Astrocyte (in vitro differentiated cells and primary cell): ENCODE measurements at regions not wholly inside any gene's neighbourhood (a gene's known extent, or its start where the extent isn't known, plus 50 kb on each side); places are given as distances from the start of the nearest gene placed in this dataset.

ENCODE experiments used
- DNase-seq: peaks from one replicate; pipeline ENCODE4 v3.0.0-alpha.2; 2010; ENCODE audit warnings: low read depth
- FAIRE-seq: peaks from 2 replicates; lab custom pipeline; 2011; peaks lifted over from hg19 to GRCh38; lab: Jason Lieb, UNC
- H2AFZ ChIP-seq: 2 replicates; pipeline ENCODE4 v1.6.0; 2012; ENCODE audit warnings: low read depth, low read length, inconsistent platforms
- H3K27ac ChIP-seq: 2 replicates; pipeline ENCODE4 v1.5.1; 2011; ENCODE audit warnings: low read depth, low read length, inconsistent platforms
- H3K27me3 ChIP-seq: 2 replicates; pipeline ENCODE4 v1.6.0; 2011; ENCODE audit warnings: low read length, inconsistent platforms; ENCODE audit not compliant: insufficient read depth
- H3K36me3 ChIP-seq: 2 replicates; pipeline ENCODE4 v1.5.1; 2011; ENCODE audit warnings: low read length, inconsistent platforms; ENCODE audit not compliant: insufficient read depth
- H3K4me1 ChIP-seq: 2 replicates; pipeline ENCODE4 v1.5.1; 2011; ENCODE audit warnings: low read length, inconsistent platforms; ENCODE audit not compliant: insufficient read depth
- H3K4me2 ChIP-seq: 2 replicates; pipeline ENCODE4 v1.6.0; 2012; ENCODE audit warnings: low read length, inconsistent platforms
- H3K4me3 ChIP-seq: 2 replicates; pipeline ENCODE4 v1.5.1; 2011; ENCODE audit warnings: low read depth, mild to moderate bottlenecking, low read length, inconsistent platforms; ENCODE audit not compliant: insufficient read depth
- H3K79me2 ChIP-seq: 2 replicates; pipeline ENCODE4 v1.6.0; 2012; ENCODE audit warnings: mild to moderate bottlenecking, low read length, inconsistent platforms; ENCODE audit not compliant: insufficient read depth
- H3K9ac ChIP-seq: 2 replicates; pipeline ENCODE4 v1.6.0; 2012; ENCODE audit warnings: mild to moderate bottlenecking, low read length, inconsistent platforms
- H3K9me3 ChIP-seq: 2 replicates; pipeline ENCODE4 v1.5.1; 2012; ENCODE audit warnings: low read depth, mild to moderate bottlenecking, low read length, inconsistent platforms; ENCODE audit not compliant: insufficient read depth
- H4K20me1 ChIP-seq: 2 replicates; pipeline ENCODE4 v1.6.0; 2012; ENCODE audit warnings: low read length, inconsistent platforms; ENCODE audit not compliant: insufficient read depth
- H3K27ac Mint-ChIP-seq: one replicate; pipeline ENCODE4 v1.8.0; 2021; ENCODE audit warnings: mild to moderate bottlenecking, mixed read lengths; ENCODE audit not compliant: unreplicated experiment
- H3K27me3 Mint-ChIP-seq: one replicate; pipeline ENCODE4 v1.8.0; 2021; ENCODE audit warnings: low read depth, mixed read lengths; ENCODE audit not compliant: unreplicated experiment
- H3K36me3 Mint-ChIP-seq: one replicate; pipeline ENCODE4 v1.8.0; 2021; ENCODE audit warnings: low read depth, mixed read lengths; ENCODE audit not compliant: unreplicated experiment
- H3K4me1 Mint-ChIP-seq: one replicate; pipeline ENCODE4 v1.8.0; 2021; ENCODE audit warnings: low read depth, mixed read lengths; ENCODE audit not compliant: unreplicated experiment
- H3K4me3 Mint-ChIP-seq: one replicate; pipeline ENCODE4 v1.8.0; 2021; ENCODE audit warnings: mild to moderate bottlenecking, moderate library complexity, mixed read lengths; ENCODE audit not compliant: unreplicated experiment
- H3K9me3 Mint-ChIP-seq: one replicate; pipeline ENCODE4 v1.8.0; 2021; ENCODE audit warnings: mild to moderate bottlenecking, mixed read lengths; ENCODE audit not compliant: unreplicated experiment
- EZH2 ChIP-seq: IDR thresholded peaks from 2 replicates; pipeline ENCODE4 v1.6.1; 2012; ENCODE audit warnings: mild to moderate bottlenecking, low read length, inconsistent platforms; ENCODE audit not compliant: insufficient read depth
- TF ChIP-seq, protein P1 (sequence below): IDR thresholded peaks from 2 replicates; pipeline ENCODE4 v1.5.1; 2011; ENCODE audit warnings: low read depth, mild to moderate bottlenecking, inconsistent platforms, low read length, moderate library complexity; ENCODE audit not compliant: insufficient read depth

DNA sequence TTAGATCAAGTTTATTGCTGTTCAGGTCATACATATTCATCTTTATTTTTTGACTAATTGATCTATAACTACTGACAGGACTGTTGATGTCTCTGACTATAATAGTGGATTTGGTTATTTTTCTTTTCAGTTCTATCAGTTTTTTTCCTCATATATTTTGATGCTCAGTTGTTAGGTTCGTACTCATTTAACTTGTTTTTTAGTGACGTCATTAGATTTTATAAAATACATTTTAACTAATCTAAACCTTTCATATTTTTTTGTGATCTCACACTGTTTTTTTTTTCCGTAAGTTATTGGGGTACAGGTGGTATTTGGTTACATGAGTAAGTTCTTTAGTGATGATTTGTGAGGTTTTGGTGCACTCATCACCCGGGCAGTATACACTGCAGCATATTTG lies 841.2 kb upstream of the FBXO33 start:
- H3K27ac Mint-ChIP-seq = no peak overlapping the region
- no peak overlapping the region for H2AFZ ChIP-seq
- DNase-seq (no peak), FAIRE-seq (no peak)
- no peaks in the 10 kb centered on the region for H3K4me1 Mint-ChIP-seq
- H3K27me3 Mint-ChIP-seq = no peaks in the 10 kb centered on the region
- H3K9me3 ChIP-seq = no peaks in the 10 kb centered on the region
- H3K4me3 ChIP-seq = no peak overlapping the region
- no peaks in the 10 kb centered on the region for H3K4me1 ChIP-seq
- H3K79me2 ChIP-seq = no peaks in the 10 kb centered on the region
- H3K27me3 ChIP-seq = no peaks in the 10 kb centered on the region
- TF ChIP-seq, protein P1, sequence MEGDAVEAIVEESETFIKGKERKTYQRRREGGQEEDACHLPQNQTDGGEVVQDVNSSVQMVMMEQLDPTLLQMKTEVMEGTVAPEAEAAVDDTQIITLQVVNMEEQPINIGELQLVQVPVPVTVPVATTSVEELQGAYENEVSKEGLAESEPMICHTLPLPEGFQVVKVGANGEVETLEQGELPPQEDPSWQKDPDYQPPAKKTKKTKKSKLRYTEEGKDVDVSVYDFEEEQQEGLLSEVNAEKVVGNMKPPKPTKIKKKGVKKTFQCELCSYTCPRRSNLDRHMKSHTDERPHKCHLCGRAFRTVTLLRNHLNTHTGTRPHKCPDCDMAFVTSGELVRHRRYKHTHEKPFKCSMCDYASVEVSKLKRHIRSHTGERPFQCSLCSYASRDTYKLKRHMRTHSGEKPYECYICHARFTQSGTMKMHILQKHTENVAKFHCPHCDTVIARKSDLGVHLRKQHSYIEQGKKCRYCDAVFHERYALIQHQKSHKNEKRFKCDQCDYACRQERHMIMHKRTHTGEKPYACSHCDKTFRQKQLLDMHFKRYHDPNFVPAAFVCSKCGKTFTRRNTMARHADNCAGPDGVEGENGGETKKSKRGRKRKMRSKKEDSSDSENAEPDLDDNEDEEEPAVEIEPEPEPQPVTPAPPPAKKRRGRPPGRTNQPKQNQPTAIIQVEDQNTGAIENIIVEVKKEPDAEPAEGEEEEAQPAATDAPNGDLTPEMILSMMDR = no peak
- no peak for TF ChIP-seq EZH2
- no peak overlapping the region for H3K4me2 ChIP-seq
- no peaks in the 10 kb centered on the region for H3K36me3 ChIP-seq
- no peaks in the 10 kb centered on the region for H3K36me3 Mint-ChIP-seq
- no peaks in the 10 kb centered on the region for H3K9me3 Mint-ChIP-seq
- no peak overlapping the region for H3K27ac ChIP-seq
- no peak overlapping the region for H3K9ac ChIP-seq
- H3K4me3 Mint-ChIP-seq = no peak overlapping the region
- no peaks in the 10 kb centered on the region for H4K20me1 ChIP-seq

DNA sequence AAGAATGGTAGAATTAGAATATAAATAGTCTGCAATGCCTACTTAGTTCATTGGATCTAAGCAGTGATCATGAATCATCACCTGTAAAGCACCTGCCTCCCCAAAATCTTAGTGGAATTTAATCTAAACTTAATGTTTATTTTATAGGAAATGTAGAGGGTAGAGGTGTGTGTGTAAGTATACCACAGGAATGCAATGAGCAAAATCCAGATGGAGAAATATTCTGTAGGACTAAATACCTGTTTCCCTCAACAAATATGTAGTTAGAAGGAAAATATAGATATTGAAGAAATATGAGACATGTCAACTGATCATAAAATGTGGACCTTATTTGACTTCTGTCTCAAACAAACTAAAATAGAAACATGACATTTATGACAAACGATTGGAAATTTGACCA lies 839.2 kb upstream of the FBXO33 start:
- DNase-seq (no peak), FAIRE-seq (no peak)
- Histone ChIP-seq H4K20me1 (no peaks in the 10 kb centered on the region), H3K27me3 (no peaks in the 10 kb centered on the region), H3K9ac (no peak overlapping the region), H3K9me3 (no peaks in the 10 kb centered on the region), H3K4me1 (no peaks in the 10 kb centered on the region), H3K79me2 (no peaks in the 10 kb centered on the region), H3K4me3 (no peak overlapping the region), H2AFZ (no peak overlapping the region), H3K27ac (no peak overlapping the region), H3K36me3 (no peaks in the 10 kb centered on the region), H3K4me2 (no peak overlapping the region)
- no peaks in the 10 kb centered on the region for H3K4me1 Mint-ChIP-seq
- H3K9me3 Mint-ChIP-seq = no peaks in the 10 kb centered on the region
- H3K36me3 Mint-ChIP-seq = no peaks in the 10 kb centered on the region
- H3K4me3 Mint-ChIP-seq = no peak overlapping the region
- H3K27me3 Mint-ChIP-seq = no peaks in the 10 kb centered on the region
- no peak for TF ChIP-seq EZH2
- TF ChIP-seq, protein P1 = no peak
- H3K27ac Mint-ChIP-seq = no peak overlapping the region

DNA sequence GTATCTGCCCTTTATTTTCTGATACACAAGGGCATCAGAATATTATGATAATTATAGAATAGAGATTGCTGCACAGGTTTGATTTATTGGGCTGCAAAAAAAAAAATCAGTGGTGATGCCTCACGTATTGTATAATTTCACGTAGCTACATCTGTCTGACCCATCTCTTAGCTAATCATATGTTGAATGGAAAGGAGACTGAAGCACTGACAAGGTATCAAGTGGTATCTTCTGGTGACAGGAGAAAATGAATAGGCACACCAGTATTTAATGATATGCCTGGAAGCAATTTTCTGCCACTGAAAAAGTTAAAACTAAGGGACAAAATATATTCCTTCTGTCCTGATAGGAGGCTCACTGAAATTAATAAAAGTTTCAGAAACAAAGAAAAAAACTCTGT lies 837.2 kb upstream of the FBXO33 start:
- Mint-ChIP-seq H3K36me3 (no peaks in the 10 kb centered on the region), H3K27ac (no peak overlapping the region), H3K9me3 (no peaks in the 10 kb centered on the region), H3K4me3 (no peak overlapping the region), H3K4me1 (no peaks in the 10 kb centered on the region), H3K27me3 (no peaks in the 10 kb centered on the region)
- Histone ChIP-seq H3K4me2 (no peak overlapping the region), H3K79me2 (no peaks in the 10 kb centered on the region), H3K27ac (no peak overlapping the region), H4K20me1 (no peaks in the 10 kb centered on the region), H2AFZ (no peak overlapping the region), H3K4me3 (no peak overlapping the region), H3K9me3 (no peaks in the 10 kb centered on the region), H3K9ac (no peak overlapping the region), H3K4me1 (no peaks in the 10 kb centered on the region), H3K36me3 (no peaks in the 10 kb centered on the region), H3K27me3 (no peaks in the 10 kb centered on the region)
- TF ChIP-seq EZH2 = no peak
- TF ChIP-seq, protein P1 = no peak
- no peak for FAIRE-seq
- DNase-seq = no peak
